MCF 10A (cell line): ENCODE measurements at regions not wholly inside any gene's neighbourhood (a gene's known extent, or its start where the extent isn't known, plus 50 kb on each side); places are given as distances from the start of the nearest gene placed in this dataset.

Source experiments
- BruUV-seq: library from RNA; stranded (reverse); fragments of 400-500 nt; replicated peaks from 2 replicates; lab custom pipeline; 2021; lab: Mats Ljungman, UMichigan
- CTCF ChIA-PET: fragments of 300-600 bp; sonication (Branson Sonifier 250); formaldehyde crosslinking; extraction: SDS; loops from one replicate; lab custom pipeline; 2021; ENCODE audit warnings: antibody characterized with exemption, inconsistent platforms; lab: Yijun Ruan, JAX
- POLR2A ChIA-PET: fragments of 300-600, 350-650 bp; sonication (Branson Sonifier 250); formaldehyde crosslinking; extraction: SDS; loops from one replicate; lab custom pipeline; 2020; ENCODE audit warnings: antibody characterized with exemption, inconsistent platforms; lab: Yijun Ruan, JAX
- DNase-seq: peaks from one replicate; pipeline ENCODE4 v3.0.0-alpha.2; 2018; ENCODE audit not compliant: unreplicated experiment
- H3K27ac Mint-ChIP-seq: one replicate; pipeline ENCODE4 v1.8.0; 2022; ENCODE audit warnings: mild to moderate bottlenecking, low read depth, mixed read lengths; ENCODE audit not compliant: unreplicated experiment
- H3K27me3 Mint-ChIP-seq: one replicate; pipeline ENCODE4 v1.8.0; 2022; ENCODE audit warnings: mixed read lengths; ENCODE audit not compliant: insufficient read depth, unreplicated experiment
- H3K36me3 Mint-ChIP-seq: one replicate; pipeline ENCODE4 v1.8.0; 2022; ENCODE audit warnings: mild to moderate bottlenecking, moderate library complexity, mixed read lengths; ENCODE audit not compliant: insufficient read depth, unreplicated experiment
- H3K4me1 Mint-ChIP-seq: one replicate; pipeline ENCODE4 v1.8.0; 2022; ENCODE audit warnings: mixed read lengths; ENCODE audit not compliant: insufficient read depth, unreplicated experiment
- H3K4me3 Mint-ChIP-seq: one replicate; pipeline ENCODE4 v1.8.0; 2022; ENCODE audit warnings: mild to moderate bottlenecking, moderate library complexity, mixed read lengths; ENCODE audit not compliant: unreplicated experiment
- H3K9me3 Mint-ChIP-seq: one replicate; pipeline ENCODE4 v1.8.0; 2022; ENCODE audit warnings: mixed read lengths; ENCODE audit not compliant: unreplicated experiment
- CTCF ChIP-seq: fragments of 200-600 bp; IDR thresholded peaks from one replicate; pipeline ENCODE4 v1.8.0; 2022; ENCODE audit warnings: antibody characterized with exemption, mild to moderate bottlenecking; ENCODE audit not compliant: unreplicated experiment
- intact Hi-C: fragments of 100-400 bp; cut with micrococcal nuclease; formaldehyde crosslinking; loops from 2 replicates; pipeline ENCODE4 v1.14.1; 2022

GRCh38 chr1:238767321-238767720 lies 619.0 kb upstream of the CHRM3 start:
- TF ChIP-seq CTCF: no peak
- H3K9me3 Mint-ChIP-seq: peaks cover 21% of the 10 kb centered on the region
- no peaks in the 10 kb centered on the region for H3K36me3 Mint-ChIP-seq
- H3K27ac Mint-ChIP-seq: no peak overlapping the region
- ChIA-PET POLR2A (interaction anchor here (1.3 kb wide), 1 partner anchor 14 kb away, joined by 3 read pairs; no protein-coding TSS in a partner anchor), CTCF (interaction anchor here (0.7 to 0.8 kb wide), 2 partner anchors 48 to 1001 kb away, joined by 4 to 8 read pairs; no protein-coding TSS in a partner anchor)
- no TSS peak for BruUV-seq
- H3K4me3 Mint-ChIP-seq: no peak overlapping the region
- H3K27me3 Mint-ChIP-seq: no peaks in the 10 kb centered on the region
- no peak for DNase-seq
- intact Hi-C loops: no loop called here
- H3K4me1 Mint-ChIP-seq: no peaks in the 10 kb centered on the region

- intact Hi-C loops: no loop called here
- no peak overlapping the region for H3K27ac Mint-ChIP-seq
- H3K27me3 Mint-ChIP-seq: no peaks in the 10 kb centered on the region
- H3K4me3 Mint-ChIP-seq: no peak overlapping the region
- CTCF ChIA-PET: interaction anchor here (0.5 to 0.7 kb wide), 3 partner anchors 220 to 901 kb away, joined by 3 read pairs; no protein-coding TSS in a partner anchor
- POLR2A ChIA-PET: no interaction called here
- peaks cover 21% of the 10 kb centered on the region for H3K9me3 Mint-ChIP-seq
- no peaks in the 10 kb centered on the region for H3K4me1 Mint-ChIP-seq
- DNase-seq: no peak
- H3K36me3 Mint-ChIP-seq: no peaks in the 10 kb centered on the region
- BruUV-seq: no TSS peak
- TF ChIP-seq CTCF: no peak
These were observed 621.6 kb upstream of the CHRM3 start for GRCh38 chr1:238764779-238765178.

GRCh38 chr1:238753252-238753651 lies 633.1 kb upstream of the CHRM3 start:
- no peaks in the 10 kb centered on the region for H3K27me3 Mint-ChIP-seq
- no peak overlapping the region for H3K27ac Mint-ChIP-seq
- H3K4me3 Mint-ChIP-seq: no peak overlapping the region
- no TSS peak for BruUV-seq
- POLR2A ChIA-PET: interaction anchor here (1.4 kb wide), 1 partner anchor 13 kb away, joined by 3 read pairs; no protein-coding TSS in a partner anchor
- no peak for DNase-seq
- no peaks in the 10 kb centered on the region for H3K36me3 Mint-ChIP-seq
- TF ChIP-seq CTCF: no peak
- no peaks in the 10 kb centered on the region for H3K9me3 Mint-ChIP-seq
- intact Hi-C loops: no loop called here
- CTCF ChIA-PET: interaction anchor here (0.6 to 1.2 kb wide), 3 partner anchors 35 to 888 kb away, joined by 4 to 6 read pairs (median 4); no protein-coding TSS in a partner anchor
- no peaks in the 10 kb centered on the region for H3K4me1 Mint-ChIP-seq

- no peaks in the 10 kb centered on the region for H3K27me3 Mint-ChIP-seq
- POLR2A ChIA-PET: no interaction called here
- no peaks in the 10 kb centered on the region for H3K36me3 Mint-ChIP-seq
- no TSS peak for BruUV-seq
- CTCF ChIA-PET: interaction anchor here (1.2 kb wide), 1 partner anchor 36 kb away, joined by 4 read pairs; no protein-coding TSS in a partner anchor
- no peak overlapping the region for H3K4me3 Mint-ChIP-seq
- no peak overlapping the region for H3K27ac Mint-ChIP-seq
- no peaks in the 10 kb centered on the region for H3K9me3 Mint-ChIP-seq
- TF ChIP-seq CTCF: no peak
- H3K4me1 Mint-ChIP-seq: no peaks in the 10 kb centered on the region
- no peak for DNase-seq
- intact Hi-C loops: no loop called here
These were observed 634.0 kb upstream of the CHRM3 start for GRCh38 chr1:238752327-238752726.
